ENCODE measurements at regions not wholly inside any gene's neighbourhood (a gene's known extent, or its start where the extent isn't known, plus 50 kb on each side); places are given as distances from the start of the nearest gene placed in this dataset.

- H3K36me3 ChIP-seq (replicated peaks in 1 of 2; ENCODE audit: control insufficient read depth in 1 of 2, insufficient read depth in 2 of 2, low read length in 2 of 2): no peaks in the 10 kb centered on the region
- no peak for DNase-seq
- H3K27me3 ChIP-seq (ENCODE audit: control insufficient read depth in 2 of 2, insufficient read depth in 2 of 2, low read length in 2 of 2): no peaks in the 10 kb centered on the region
- peaks cover 14% of the 10 kb centered on the region for H3K4me1 Mint-ChIP-seq
- H3K9me3 ChIP-seq (replicated peaks in 1 of 2; ENCODE audit: control insufficient read depth in 1 of 2, insufficient read depth in 1 of 2, low read length in 2 of 2): peaks cover 0 to 3% of the 10 kb centered on the region in 2 donors
- WGBS (ENCODE audit: insufficient coverage): 78% methylated on average over 6 of the region's 6 CpGs
- no peaks in the 10 kb centered on the region for H3K79me2 ChIP-seq (ENCODE audit: insufficient read depth, low read length)
- no peaks in the 10 kb centered on the region for H4K20me1 ChIP-seq (ENCODE audit: insufficient read depth, low read length)
- TF ChIP-seq, protein P1, sequence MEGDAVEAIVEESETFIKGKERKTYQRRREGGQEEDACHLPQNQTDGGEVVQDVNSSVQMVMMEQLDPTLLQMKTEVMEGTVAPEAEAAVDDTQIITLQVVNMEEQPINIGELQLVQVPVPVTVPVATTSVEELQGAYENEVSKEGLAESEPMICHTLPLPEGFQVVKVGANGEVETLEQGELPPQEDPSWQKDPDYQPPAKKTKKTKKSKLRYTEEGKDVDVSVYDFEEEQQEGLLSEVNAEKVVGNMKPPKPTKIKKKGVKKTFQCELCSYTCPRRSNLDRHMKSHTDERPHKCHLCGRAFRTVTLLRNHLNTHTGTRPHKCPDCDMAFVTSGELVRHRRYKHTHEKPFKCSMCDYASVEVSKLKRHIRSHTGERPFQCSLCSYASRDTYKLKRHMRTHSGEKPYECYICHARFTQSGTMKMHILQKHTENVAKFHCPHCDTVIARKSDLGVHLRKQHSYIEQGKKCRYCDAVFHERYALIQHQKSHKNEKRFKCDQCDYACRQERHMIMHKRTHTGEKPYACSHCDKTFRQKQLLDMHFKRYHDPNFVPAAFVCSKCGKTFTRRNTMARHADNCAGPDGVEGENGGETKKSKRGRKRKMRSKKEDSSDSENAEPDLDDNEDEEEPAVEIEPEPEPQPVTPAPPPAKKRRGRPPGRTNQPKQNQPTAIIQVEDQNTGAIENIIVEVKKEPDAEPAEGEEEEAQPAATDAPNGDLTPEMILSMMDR (IDR thresholded peaks at IDR 0.05): no peak
- H3K27ac Mint-ChIP-seq: peak overlapping the region in 1 of 7 donors; percentile 60
- H2AFZ ChIP-seq (ENCODE audit: insufficient read depth, low read depth, low read length, poor library complexity, severe bottlenecking): no peak overlapping the region
- no peak overlapping the region for H3K27ac ChIP-seq (ENCODE audit: low read depth in 1 of 2, low read length in 2 of 2)
- H3K36me3 Mint-ChIP-seq: no peaks in the 10 kb centered on the region
- no peak overlapping the region for H3K4me2 ChIP-seq (replicated peaks; ENCODE audit: extremely low read depth, low read length, poor library complexity, severe bottlenecking)
- H3K9ac ChIP-seq (ENCODE audit: insufficient read depth, low read length, poor library complexity, severe bottlenecking): no peak overlapping the region
- no peak overlapping the region for H3K4me3 ChIP-seq (replicated peaks in 1 of 3; ENCODE audit: low read depth in 2 of 3, low read length in 3 of 3)
- no peak overlapping the region for H3K4me3 Mint-ChIP-seq
- H3K27me3 Mint-ChIP-seq (ENCODE audit: low read depth in 3 of 3): peaks cover 0 to 6% (median 1%) of the 10 kb centered on the region in 3 donors
- peaks cover 0 to 1% of the 10 kb centered on the region in 2 donors for H3K4me1 ChIP-seq (ENCODE audit: control insufficient read depth in 1 of 2, insufficient read depth in 2 of 2, low read length in 2 of 2)
- peaks cover 0 to 7% (median 6%) of the 10 kb centered on the region in 7 donors for H3K9me3 Mint-ChIP-seq
- intact Hi-C loops (cut with micrococcal nuclease): no loop called here
These were observed 482.4 kb downstream of the C4orf33 start for GRCh38 chr4:129578336-129578735.

DNA sequence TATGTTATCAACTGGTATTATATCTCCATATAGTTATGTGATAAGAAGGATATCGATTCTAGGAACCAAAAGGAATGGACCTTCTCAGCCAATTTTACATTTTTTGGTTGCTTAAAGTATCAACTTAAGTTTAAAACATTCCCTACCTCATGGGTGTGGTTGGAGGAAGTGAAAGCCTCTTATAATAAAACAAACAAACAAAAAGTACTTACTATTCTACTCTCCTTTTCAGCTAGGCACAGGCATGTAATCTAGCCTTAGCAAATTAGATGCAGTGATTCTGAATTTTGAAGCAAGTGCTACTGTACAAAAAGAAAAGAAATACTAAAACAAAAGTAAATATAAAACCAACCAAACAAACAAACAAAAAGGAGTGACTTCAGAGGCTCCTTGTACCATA lies 485.4 kb downstream of the C4orf33 start:
- H4K20me1 ChIP-seq (ENCODE audit: insufficient read depth, low read length): no peaks in the 10 kb centered on the region
- no peak overlapping the region for H3K27ac Mint-ChIP-seq
- peaks cover 21% of the 10 kb centered on the region for H3K4me1 Mint-ChIP-seq
- no peaks in the 10 kb centered on the region for H3K36me3 ChIP-seq (replicated peaks in 1 of 2; ENCODE audit: control insufficient read depth in 1 of 2, insufficient read depth in 2 of 2, low read length in 2 of 2)
- H3K27me3 Mint-ChIP-seq (ENCODE audit: low read depth in 3 of 3): peaks cover 0 to 3% (median 0%) of the 10 kb centered on the region in 3 donors
- no peak for DNase-seq
- H3K4me3 Mint-ChIP-seq: no peak overlapping the region
- H3K36me3 Mint-ChIP-seq: no peaks in the 10 kb centered on the region
- H3K9ac ChIP-seq (ENCODE audit: insufficient read depth, low read length, poor library complexity, severe bottlenecking): no peak overlapping the region
- H3K27ac ChIP-seq (ENCODE audit: low read depth in 1 of 2, low read length in 2 of 2): no peak overlapping the region
- H3K9me3 ChIP-seq (replicated peaks in 1 of 2; ENCODE audit: control insufficient read depth in 1 of 2, insufficient read depth in 1 of 2, low read length in 2 of 2): no peaks in the 10 kb centered on the region
- H3K4me2 ChIP-seq (replicated peaks; ENCODE audit: extremely low read depth, low read length, poor library complexity, severe bottlenecking): no peak overlapping the region
- H3K4me1 ChIP-seq (ENCODE audit: control insufficient read depth in 1 of 2, insufficient read depth in 2 of 2, low read length in 2 of 2): peaks cover 0 to 10% of the 10 kb centered on the region in 2 donors
- H3K9me3 Mint-ChIP-seq: peaks cover 0 to 11% (median 7%) of the 10 kb centered on the region in 7 donors
- no CpG with 5 or more reads among the region's 1 CpG for WGBS (ENCODE audit: insufficient coverage)
- H2AFZ ChIP-seq (ENCODE audit: insufficient read depth, low read depth, low read length, poor library complexity, severe bottlenecking): no peak overlapping the region
- H3K27me3 ChIP-seq (ENCODE audit: control insufficient read depth in 2 of 2, insufficient read depth in 2 of 2, low read length in 2 of 2): no peaks in the 10 kb centered on the region
- TF ChIP-seq, protein P1 (IDR thresholded peaks at IDR 0.05): no peak
- no peak overlapping the region for H3K4me3 ChIP-seq (replicated peaks in 1 of 3; ENCODE audit: low read depth in 2 of 3, low read length in 3 of 3)
- intact Hi-C loops (cut with micrococcal nuclease): no loop called here
- no peaks in the 10 kb centered on the region for H3K79me2 ChIP-seq (ENCODE audit: insufficient read depth, low read length)
